ENCODE measurements at regions not wholly inside any gene's neighbourhood (a gene's known extent, or its start where the extent isn't known, plus 50 kb on each side); places are given as distances from the start of the nearest gene placed in this dataset.

DNA sequence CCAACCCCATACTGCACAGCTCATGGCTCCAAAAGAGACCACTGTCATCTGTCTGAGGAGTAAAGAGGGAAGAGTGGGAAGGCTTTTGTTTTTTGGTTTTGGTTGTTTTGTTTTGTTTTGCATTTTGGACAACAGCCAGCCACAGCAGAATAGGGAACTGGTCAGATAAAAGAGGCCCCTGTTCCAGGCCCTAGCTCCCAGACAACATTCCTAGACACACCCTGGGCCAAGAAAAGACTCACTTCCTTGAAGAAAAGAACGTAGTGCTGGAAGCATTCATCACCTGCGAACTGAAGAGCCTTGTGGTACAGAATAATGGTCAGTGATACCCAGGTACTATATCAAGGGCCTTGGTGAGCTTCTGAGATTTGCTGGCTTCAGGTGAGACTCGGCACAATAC, 619.4 kb upstream of the SPANXN1 start:
- Histone ChIP-seq H3K4ac (replicated peaks; ENCODE audit: insufficient read length, low read depth, low read length) (no peak overlapping the region), H3K36me3 (ENCODE audit: control insufficient read depth in 2 of 4, insufficient read depth in 4 of 4, low read length in 3 of 4) (no peaks in the 10 kb centered on the region), H2BK15ac (ENCODE audit: low read length) (no peak overlapping the region), H4K5ac (ENCODE audit: insufficient read length, low read depth, low read length) (no peak overlapping the region), H4K20me1 (replicated peaks in 1 of 2; ENCODE audit: control insufficient read depth in 1 of 2, insufficient read depth in 2 of 2, low read length in 2 of 2) (no peaks in the 10 kb centered on the region), H3K56ac (replicated peaks; ENCODE audit: insufficient read length, low read depth, low read length) (no peak overlapping the region), H3K18ac (ENCODE audit: extremely low read depth, low read length) (no peak overlapping the region), H3K27ac (ENCODE audit: low read depth, low read length) (no peak overlapping the region), H3K4me1 (replicated peaks in 1 of 4; ENCODE audit: control insufficient read depth in 3 of 4, insufficient read depth in 4 of 4, low read length in 3 of 4) (peaks cover 0 to 4% (median 0%) of the 10 kb centered on the region in 4 experiments; a peak in 2 of 7 replicates), H3K14ac (ENCODE audit: insufficient read length) (no peak overlapping the region), H3K79me1 (ENCODE audit: low read depth, low read length) (no peaks in the 10 kb centered on the region), H2AFZ (ENCODE audit: low read length) (no peak overlapping the region), H3K79me2 (ENCODE audit: control insufficient read depth in 1 of 2, insufficient read depth in 2 of 2, low read length in 2 of 2) (no peaks in the 10 kb centered on the region), H3K9ac (replicated peaks in 1 of 4; ENCODE audit: extremely low read depth in 1 of 4, low read depth in 3 of 4, low read length in 3 of 4) (no peak overlapping the region), H3K4me3 (ENCODE audit: extremely low read depth in 1 of 4, insufficient read depth in 2 of 4, low read depth in 3 of 4, low read length in 4 of 4) (no peak overlapping the region), H2BK12ac (ENCODE audit: low read depth, low read length) (no peak overlapping the region), H4K8ac (ENCODE audit: extremely low read depth, insufficient read depth, low read length) (no peak overlapping the region), H3K4me2 (ENCODE audit: insufficient read depth in 1 of 2, low read depth in 2 of 2, low read length in 2 of 2) (no peak overlapping the region), H2BK20ac (ENCODE audit: low read length) (no peak overlapping the region), H3K23ac (ENCODE audit: insufficient read length) (no peak overlapping the region), H3K27me3 (replicated peaks in 1 of 4; ENCODE audit: control insufficient read depth in 3 of 4, extremely low read depth in 1 of 4, insufficient read depth in 3 of 4, low read length in 3 of 4) (no peaks in the 10 kb centered on the region), H3K9me3 (ENCODE audit: insufficient read depth in 2 of 2, low read depth in 1 of 2, low read length in 1 of 2) (no peaks in the 10 kb centered on the region), H4K91ac (replicated peaks; ENCODE audit: insufficient read length, low read length) (no peak overlapping the region), H2BK120ac (replicated peaks; ENCODE audit: low read depth, low read length) (no peak overlapping the region), H2AK5ac (ENCODE audit: low read depth, low read length) (no peak overlapping the region), H2BK5ac (ENCODE audit: low read depth, low read length) (no peak overlapping the region), H3K23me2 (ENCODE audit: low read depth, low read length) (no peaks in the 10 kb centered on the region)
- 96% methylated on average over 3 of the region's 3 CpGs; no CpG with 5 or more reads in 1 of the 2 experiments for WGBS, 2 experiments (ENCODE audit: extremely low coverage in 1 of 2, insufficient coverage in 1 of 2, insufficient read length in 1 of 2, insufficient replicate concordance in 2 of 2, low coverage in 1 of 2, low lambda C conversion rate in 2 of 2, missing lambda C conversion rate in 1 of 2)
- TF ChIP-seq EGR1 (IDR thresholded peaks at IDR 0.05; ENCODE audit: borderline replicate concordance, low read depth, low read length) = no peak
- TF ChIP-seq SP1 (IDR thresholded peaks at IDR 0.05; ENCODE audit: low read depth, low read length) = no peak
- TF ChIP-seq KDM1A (IDR thresholded peaks at IDR 0.05; ENCODE audit: borderline replicate concordance, low read length) = no peak
- TF ChIP-seq CTBP2 (IDR thresholded peaks at IDR 0.05; ENCODE audit: borderline replicate concordance, insufficient read depth, insufficient read length, low read length) = no peak
- no peak for TF ChIP-seq CBX8 (IDR thresholded peaks at IDR 0.05; ENCODE audit: borderline replicate concordance, low read depth, low read length)
- POLR2A ChIA-PET (ENCODE audit: partially characterized antibody) = no interaction called here
- DNase-seq (ENCODE audit: low read depth in 1 of 2, low spot score in 2 of 2) (no peak), FAIRE-seq (no peak)
- CTCF ChIA-PET (ENCODE audit: partially characterized antibody) = no interaction called here

Measured in H1 (cell line).